GM19438 (cell line): ENCODE measurements at regions not wholly inside any gene's neighbourhood (a gene's known extent, or its start where the extent isn't known, plus 50 kb on each side); places are given as distances from the start of the nearest gene placed in this dataset.
"Not testable (repeated sequence)": the region's sequence is repeated elsewhere in the genome, so short reads cannot be mapped to it uniquely, and the experiment has no call there.

ENCODE experiments used
- ATAC-seq: cut with Tn5 transposase; IDR thresholded peaks from one replicate; pipeline ENCODE4 v1.9.1; 2021; ENCODE audit warnings: low read depth; ENCODE audit not compliant: unreplicated experiment

DNA sequence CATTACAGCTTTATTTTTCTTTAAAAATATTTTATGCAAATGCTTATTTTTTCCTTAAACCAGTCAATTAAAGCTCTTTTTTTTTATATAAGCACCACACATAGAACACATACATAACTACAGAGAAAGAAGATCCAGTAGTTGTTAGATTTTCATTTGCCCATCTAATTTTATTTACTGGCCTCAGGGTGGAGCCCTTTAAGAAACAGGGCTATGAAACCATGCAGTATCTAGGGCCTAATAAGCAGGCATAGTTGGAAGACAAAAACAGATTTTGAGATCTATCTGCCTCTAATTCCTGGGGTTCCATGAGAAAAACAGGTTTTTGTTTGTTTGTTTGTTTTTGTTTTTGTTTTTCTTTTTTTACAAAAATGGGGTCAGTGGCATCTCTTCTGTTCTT, 120.6 kb downstream of the BCHE start:
- no peak for ATAC-seq

DNA sequence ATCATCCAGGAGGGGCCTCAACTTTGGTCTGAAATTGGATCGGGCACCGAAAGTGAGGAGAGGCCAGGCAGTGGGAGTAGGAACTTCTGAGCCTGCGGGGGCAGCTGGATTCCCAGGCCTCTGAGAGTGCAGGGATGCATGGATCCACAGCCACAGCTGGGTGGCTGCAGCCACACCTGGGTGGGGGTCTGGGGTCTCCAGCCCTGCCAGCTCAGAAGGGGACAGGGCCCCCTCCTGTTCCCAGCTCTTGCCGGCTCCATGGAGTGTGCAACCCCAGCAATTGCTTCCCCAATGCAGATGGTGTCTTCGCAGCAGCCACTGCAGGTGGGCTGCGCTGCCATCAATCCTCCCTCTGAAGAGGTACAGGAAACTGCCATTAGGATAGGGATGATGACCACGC, 123.7 kb downstream of the BCHE start:
- no peak for ATAC-seq

GRCh38 chr3:165712382-165712781, 124.8 kb downstream of the BCHE start:
- no peak for ATAC-seq

DNA sequence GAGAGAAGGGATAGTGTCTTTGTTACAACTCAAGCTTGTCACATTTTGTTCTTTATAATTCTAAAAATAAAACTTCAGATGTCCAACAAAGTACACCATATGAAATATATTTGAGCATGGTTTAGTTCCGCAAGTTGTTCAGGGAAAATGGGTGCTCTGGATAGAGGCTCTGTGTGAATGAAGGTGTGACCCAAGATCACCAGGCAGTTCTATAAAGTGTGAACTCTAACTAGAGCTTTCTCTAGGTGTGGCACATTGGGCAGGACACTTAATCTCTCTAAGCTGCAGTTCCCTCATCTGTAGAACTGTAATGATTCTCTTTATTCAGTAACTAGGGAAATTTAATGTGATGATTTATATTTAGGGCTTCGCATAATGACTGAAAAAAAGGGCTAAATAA, 139.3 kb downstream of the BCHE start:
- no peak for ATAC-seq

GRCh38 chr3:165696496-165696895, 140.7 kb downstream of the BCHE start:
- no peak for ATAC-seq

DNA sequence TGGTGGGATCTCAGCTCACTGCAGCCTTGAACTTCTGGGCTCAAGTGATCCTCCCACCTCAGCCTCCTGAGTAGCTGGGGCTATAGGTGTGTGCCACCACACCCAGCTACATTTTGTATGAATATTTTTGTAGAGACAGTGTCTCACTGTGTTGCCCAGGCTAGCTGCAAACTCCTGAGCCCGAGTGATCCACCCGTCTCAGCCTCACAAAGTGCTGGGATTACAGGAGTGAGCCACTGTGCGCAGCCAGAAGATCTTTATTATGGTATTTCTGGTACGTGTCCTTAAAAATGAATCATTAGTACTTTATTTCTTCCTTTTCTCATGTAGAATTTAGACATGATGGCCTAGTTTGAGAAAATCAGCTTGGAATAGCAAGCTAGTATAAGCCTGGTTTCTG, 153.3 kb downstream of the BCHE start:
- no peak for ATAC-seq

DNA sequence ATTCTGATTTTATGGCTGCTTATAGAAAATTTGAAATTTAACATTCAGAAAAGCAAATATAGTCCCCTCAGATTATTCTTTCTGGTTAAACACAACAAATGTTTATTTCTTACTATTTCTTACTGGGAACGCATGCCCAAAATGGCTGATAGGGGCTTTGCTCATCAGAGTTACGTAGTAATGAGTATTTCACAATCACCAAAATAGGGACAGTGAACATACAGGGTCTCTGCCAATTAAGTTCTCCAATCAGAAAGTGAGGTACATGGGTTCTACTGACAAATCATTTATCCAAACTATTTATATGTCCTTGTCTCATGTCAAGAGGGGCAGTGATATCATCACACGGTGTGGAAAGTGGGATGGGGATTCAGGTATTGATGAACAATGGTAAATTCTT, 154.5 kb downstream of the BCHE start:
- no peak for ATAC-seq

DNA sequence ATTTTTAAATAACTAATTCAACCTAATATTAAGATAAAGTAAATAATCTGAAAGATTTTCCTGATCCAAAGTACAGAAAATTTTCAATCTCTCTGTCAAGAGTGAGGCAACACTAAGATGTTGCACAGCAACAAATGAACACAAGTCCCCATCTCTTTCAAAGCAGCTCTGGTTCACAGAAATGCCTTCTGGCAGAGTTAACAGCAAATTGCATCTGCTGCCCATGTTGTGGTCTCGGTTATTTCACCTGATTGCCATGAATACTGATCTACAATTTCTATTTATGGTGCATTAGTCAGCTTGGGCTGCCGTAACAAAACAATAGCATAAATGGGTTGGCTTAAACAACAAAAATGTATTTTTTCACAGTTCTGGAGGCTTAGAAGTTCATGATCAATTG, 167.3 kb downstream of the BCHE start:
- ATAC-seq = no peak

DNA sequence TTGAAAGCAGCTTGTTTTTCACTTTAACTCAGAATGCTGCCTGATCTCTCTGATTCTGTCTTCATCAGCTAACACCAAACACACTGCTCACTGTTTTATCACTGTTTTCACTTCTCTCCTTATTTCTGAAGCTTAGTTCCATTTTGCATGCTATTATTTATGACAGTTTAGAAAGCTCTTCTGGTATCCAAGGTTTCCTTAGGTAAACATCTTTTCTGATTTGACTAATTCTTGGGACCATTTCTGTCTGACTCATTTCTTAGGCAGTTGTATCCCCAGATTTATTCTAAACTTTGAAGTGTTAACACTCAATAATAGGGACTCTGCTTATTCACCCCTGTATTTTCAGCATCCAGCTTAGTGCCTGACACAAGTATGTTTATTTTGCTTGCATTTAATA, 167.7 kb downstream of the BCHE start:
- ATAC-seq = no peak

GRCh38 chr3:165667676-165668075, 169.5 kb downstream of the BCHE start:
- no peak for ATAC-seq

DNA sequence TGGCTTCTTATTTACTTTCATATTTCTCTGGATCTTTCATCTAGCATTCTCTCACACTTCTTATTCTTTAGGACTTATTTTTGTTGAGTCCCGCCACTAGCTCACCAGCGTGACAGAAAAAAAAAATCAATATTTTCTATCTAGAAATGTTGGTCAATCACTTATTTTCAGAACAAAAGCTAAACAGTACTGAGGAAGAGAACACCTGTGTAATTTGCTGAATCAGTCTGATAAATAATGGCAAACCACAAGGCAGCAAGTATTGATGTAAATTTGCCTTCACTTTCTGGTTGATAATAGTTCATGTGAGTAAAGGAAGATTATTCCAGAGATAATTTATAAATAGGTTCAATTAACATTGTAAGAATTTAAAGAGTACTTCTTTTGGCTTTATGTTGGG, 179.2 kb downstream of the BCHE start:
- no peak for ATAC-seq

- ATAC-seq = no peak
These were observed 184.0 kb downstream of the BCHE start for GRCh38 chr3:165653130-165653778.

DNA sequence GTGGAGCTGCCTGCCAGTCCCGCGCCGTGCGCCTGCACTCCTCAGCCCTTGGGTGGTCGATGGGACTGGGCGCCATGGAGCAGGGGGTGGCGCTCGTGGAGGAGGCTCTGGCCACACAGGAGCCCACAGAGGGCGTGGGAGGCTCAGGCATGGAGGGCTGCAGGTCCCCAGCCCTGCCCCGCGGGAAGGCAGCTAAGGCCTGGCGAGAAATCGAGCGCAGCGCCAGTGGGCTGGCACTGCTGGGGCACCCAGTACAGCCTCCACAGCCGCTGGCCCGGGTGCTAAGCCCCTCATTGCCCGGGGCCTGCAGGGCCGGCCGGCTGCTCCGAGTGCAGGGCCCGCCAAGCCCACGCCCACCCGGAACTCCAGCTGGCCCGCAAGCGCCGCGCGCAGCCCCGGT, 187.9 kb downstream of the BCHE start:
- ATAC-seq = not testable (repeated sequence)

DNA sequence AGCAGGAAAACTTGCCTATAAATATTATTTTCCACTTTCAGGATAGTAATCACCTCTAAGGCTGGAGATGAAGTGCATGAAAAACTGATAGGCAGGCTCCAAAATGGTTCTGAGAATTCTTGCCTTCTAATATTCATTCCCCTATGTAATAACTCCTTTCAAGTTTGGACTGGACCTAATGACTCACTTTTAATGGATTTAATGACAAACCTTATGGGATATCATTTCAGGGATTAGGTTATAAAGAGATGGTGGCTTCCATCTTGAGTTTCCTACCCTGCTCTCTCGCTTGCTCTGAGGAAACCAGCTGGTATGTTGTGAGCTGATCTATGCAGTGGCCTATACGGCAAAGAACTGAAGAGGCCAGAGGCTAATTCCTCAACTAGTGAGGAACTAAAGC, 192.0 kb downstream of the BCHE start:
- no peak for ATAC-seq

DNA sequence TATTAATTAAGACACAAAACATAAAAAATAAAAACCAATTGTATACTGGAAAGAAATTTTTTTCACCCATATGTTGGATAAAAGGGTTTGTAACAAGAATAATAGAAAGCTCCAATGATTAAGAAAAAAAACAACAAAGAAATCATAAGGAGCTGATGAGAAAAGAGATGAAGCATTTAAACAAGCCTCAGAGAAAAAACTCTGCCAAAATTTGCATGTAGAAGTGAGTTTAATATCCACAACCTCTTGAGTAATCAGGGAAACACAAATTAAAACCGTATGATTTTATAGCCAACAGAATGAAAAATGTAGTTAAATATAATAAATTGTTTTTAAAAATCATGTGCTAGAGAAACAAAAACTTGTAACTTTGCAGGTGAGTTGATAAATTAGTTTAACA, 192.9 kb downstream of the BCHE start:
- ATAC-seq = no peak

- ATAC-seq = no peak
These were observed 193.8 kb downstream of the BCHE start for GRCh38 chr3:165643425-165643824.

DNA sequence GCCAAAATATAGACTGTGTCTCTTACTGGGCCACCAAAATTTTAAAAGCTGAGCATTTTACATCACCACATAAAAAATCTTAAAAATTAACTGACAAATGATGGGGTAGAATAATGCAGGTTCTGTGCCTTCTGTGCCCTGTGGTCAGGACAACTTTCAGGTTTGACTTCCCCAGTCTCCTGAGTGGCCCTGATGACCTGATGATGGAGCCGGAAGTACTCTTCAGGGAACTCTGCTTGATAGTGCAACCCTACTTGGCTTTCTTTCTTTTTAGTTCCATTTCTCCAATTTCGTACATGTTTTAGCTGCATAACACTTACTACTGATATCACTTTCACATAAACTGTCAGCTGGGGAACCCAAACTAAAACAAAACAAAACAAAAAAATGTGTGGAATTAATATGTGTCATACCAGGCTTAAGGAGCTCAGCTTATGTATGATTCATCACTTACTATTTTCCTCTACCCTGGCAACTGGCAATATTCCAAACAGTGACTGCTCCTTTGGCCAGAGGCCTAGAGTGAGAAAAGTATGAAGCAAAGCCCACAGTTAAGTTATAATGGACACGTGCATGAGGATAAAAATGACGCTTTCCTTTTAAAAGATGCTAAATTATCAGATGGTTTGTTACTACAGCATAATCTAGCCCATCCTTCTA, 194.3 kb downstream of the BCHE start:
- no peak for ATAC-seq

GRCh38 chr3:165641569-165642310, 195.5 kb downstream of the BCHE start:
- ATAC-seq = no peak

GRCh38 chr3:165640970-165641369, 196.3 kb downstream of the BCHE start:
- ATAC-seq = no peak

GRCh38 chr3:165640031-165640430, 197.2 kb downstream of the BCHE start:
- no peak for ATAC-seq

GRCh38 chr3:165638034-165638433, 199.2 kb downstream of the BCHE start:
- ATAC-seq = no peak

DNA sequence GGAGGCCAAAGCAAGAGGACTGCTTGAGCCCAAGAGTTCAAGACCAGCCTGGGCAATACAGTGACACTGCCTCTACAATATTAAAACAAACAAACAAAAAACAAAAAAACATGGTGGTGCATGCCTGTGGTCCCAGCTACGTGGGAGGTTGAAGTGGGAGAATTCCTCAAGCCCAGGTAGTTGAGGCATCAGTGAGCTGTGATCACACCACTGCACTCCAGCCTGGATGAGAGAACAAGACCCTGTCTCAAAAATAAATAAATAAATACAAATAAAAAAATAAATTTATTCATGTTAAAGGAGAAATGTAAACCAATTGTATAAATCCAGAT, 200.6 kb downstream of the BCHE start:
- ATAC-seq = no peak
